ENCODE measurements at regions not wholly inside any gene's neighbourhood (a gene's known extent, or its start where the extent isn't known, plus 50 kb on each side); places are given as distances from the start of the nearest gene placed in this dataset.

DNA sequence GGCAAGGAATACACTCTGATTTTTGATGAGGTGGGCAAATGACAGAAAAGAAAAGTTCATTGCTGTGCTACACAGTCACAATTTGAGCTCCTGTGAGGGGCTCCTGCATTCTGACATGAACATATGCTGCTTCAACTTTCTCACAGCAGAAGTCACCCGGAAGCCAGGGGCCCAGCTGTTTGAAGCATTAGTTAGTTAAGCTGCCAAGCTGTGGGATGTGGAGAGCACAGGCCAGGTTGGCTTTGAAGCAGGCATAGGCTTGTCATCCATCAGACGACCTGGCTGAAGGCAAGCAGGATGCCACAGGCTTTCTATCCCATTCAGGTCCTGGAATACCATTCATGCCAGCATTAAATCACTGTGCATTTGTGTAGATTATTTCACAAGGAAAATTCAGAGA lies 63.1 kb downstream of the MTNR1B start:
- H3K4me1 ChIP-seq: no peaks in the 10 kb centered on the region
- no peaks in the 10 kb centered on the region for H3K27me3 ChIP-seq
- no peaks in the 10 kb centered on the region for H3K36me3 ChIP-seq
- H3K4me3 ChIP-seq: no peak overlapping the region
- H3K27ac ChIP-seq: no peak overlapping the region
- TF ChIP-seq POLR2AphosphoS5 (IDR thresholded peaks at IDR 0.05): no peak
- TF ChIP-seq POLR2A (IDR thresholded peaks at IDR 0.05): no peak
- H3K9me3 ChIP-seq: no peaks in the 10 kb centered on the region
- WGBS, 2 donors (ENCODE audit: low coverage in 1 of 2): 33% methylated on average over 2 of the region's 2 CpGs; no CpG with 5 or more reads in 1 of the 2 donors
- no peak for ATAC-seq

- WGBS, 2 donors (ENCODE audit: low coverage in 1 of 2): 100% methylated on average over 1 of the region's 1 CpG; no CpG with 5 or more reads in 1 of the 2 donors
- TF ChIP-seq POLR2A (IDR thresholded peaks at IDR 0.05) (no peak), EP300 (IDR thresholded peaks at IDR 0.05) (no peak), POLR2AphosphoS5 (IDR thresholded peaks at IDR 0.05) (no peak)
- TF ChIP-seq, protein P1, sequence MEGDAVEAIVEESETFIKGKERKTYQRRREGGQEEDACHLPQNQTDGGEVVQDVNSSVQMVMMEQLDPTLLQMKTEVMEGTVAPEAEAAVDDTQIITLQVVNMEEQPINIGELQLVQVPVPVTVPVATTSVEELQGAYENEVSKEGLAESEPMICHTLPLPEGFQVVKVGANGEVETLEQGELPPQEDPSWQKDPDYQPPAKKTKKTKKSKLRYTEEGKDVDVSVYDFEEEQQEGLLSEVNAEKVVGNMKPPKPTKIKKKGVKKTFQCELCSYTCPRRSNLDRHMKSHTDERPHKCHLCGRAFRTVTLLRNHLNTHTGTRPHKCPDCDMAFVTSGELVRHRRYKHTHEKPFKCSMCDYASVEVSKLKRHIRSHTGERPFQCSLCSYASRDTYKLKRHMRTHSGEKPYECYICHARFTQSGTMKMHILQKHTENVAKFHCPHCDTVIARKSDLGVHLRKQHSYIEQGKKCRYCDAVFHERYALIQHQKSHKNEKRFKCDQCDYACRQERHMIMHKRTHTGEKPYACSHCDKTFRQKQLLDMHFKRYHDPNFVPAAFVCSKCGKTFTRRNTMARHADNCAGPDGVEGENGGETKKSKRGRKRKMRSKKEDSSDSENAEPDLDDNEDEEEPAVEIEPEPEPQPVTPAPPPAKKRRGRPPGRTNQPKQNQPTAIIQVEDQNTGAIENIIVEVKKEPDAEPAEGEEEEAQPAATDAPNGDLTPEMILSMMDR (IDR thresholded peaks at IDR 0.05): no peak
- no peaks in the 10 kb centered on the region for H3K4me1 ChIP-seq
Observed at GRCh38 chr11:93033093-93033492, 63.6 kb downstream of the MTNR1B start.

DNA sequence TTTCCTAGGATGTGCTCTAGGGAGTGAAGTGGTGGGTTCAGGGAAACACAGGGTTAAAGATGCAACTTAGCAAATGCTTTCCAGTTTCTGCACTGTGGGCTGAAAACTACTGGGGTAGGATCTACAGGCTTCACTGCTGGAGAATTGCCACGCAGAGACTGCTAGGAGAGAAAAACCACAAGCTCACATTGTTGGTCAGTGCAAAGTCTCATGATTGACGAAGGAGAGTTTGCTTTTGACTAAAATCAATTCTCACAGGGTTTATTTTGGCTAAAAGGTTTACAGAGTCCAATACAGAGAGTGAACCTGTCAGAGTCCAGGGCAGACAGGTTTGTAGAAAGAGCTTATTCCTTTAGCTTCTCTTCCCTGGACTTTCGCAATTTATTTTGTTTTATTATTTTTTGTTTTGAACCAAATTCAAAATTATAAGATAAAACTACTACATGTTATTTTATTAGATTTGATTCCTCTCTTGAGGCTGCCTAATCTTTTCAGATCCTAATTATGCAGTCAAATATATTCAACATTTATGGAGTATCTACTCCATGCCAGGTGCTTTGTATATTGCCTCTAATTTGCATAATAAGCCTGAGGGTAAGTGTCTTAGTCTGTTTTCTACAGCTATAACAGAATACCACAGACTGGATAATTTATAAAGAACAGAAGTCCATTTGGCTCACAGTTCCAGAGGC lies 64.7 kb downstream of the MTNR1B start:
- H3K9me3 ChIP-seq: no peaks in the 10 kb centered on the region
- ATAC-seq: no peak
- no peaks in the 10 kb centered on the region for H3K36me3 ChIP-seq
- no peaks in the 10 kb centered on the region for H3K27me3 ChIP-seq
- no peak overlapping the region for H3K4me3 ChIP-seq
- 33 to 67% methylated on average over 3 of the region's 3 CpGs for WGBS, 2 donors (ENCODE audit: low coverage in 1 of 2)
- no peak overlapping the region for H3K27ac ChIP-seq
- H3K4me1 ChIP-seq: no peaks in the 10 kb centered on the region
- TF ChIP-seq, protein P1 (IDR thresholded peaks at IDR 0.05): no peak
- TF ChIP-seq POLR2A (IDR thresholded peaks at IDR 0.05): no peak
- no peak for TF ChIP-seq POLR2AphosphoS5 (IDR thresholded peaks at IDR 0.05)
- TF ChIP-seq EP300 (IDR thresholded peaks at IDR 0.05): no peak

More at GRCh38 chr11:93033093-93033492, 63.6 kb downstream of the MTNR1B start:
- Histone ChIP-seq H3K27me3 (no peaks in the 10 kb centered on the region), H3K9me3 (no peaks in the 10 kb centered on the region), H3K4me3 (no peak overlapping the region), H3K27ac (no peak overlapping the region), H3K36me3 (no peaks in the 10 kb centered on the region)
- ATAC-seq: no peak

GRCh38 chr11:93034723-93035039 lies 65.2 kb downstream of the MTNR1B start:
- Histone ChIP-seq H3K36me3 (no peaks in the 10 kb centered on the region), H3K4me1 (no peaks in the 10 kb centered on the region), H3K27me3 (no peaks in the 10 kb centered on the region), H3K4me3 (no peak overlapping the region), H3K27ac (no peak overlapping the region), H3K9me3 (no peaks in the 10 kb centered on the region)
- no peak for ATAC-seq
- 60% methylated on average over 1 of the region's 1 CpG; no CpG with 5 or more reads in 1 of the 2 donors for WGBS, 2 donors (ENCODE audit: low coverage in 1 of 2)
- TF ChIP-seq EP300 (IDR thresholded peaks at IDR 0.05) (no peak), POLR2AphosphoS5 (IDR thresholded peaks at IDR 0.05) (no peak)
- TF ChIP-seq, protein P1 (IDR thresholded peaks at IDR 0.05): no peak

- Histone ChIP-seq H3K4me3 (no peak overlapping the region), H3K27ac (no peak overlapping the region)
- WGBS, 2 donors (ENCODE audit: low coverage in 1 of 2): 57 to 68% methylated on average over 2 of the region's 2 CpGs
Observed at GRCh38 chr11:93038521-93038920, 69.1 kb downstream of the MTNR1B start.

More at GRCh38 chr11:93038521-93038920, 69.1 kb downstream of the MTNR1B start:
- ATAC-seq: no peak
- Histone ChIP-seq H3K27me3 (no peaks in the 10 kb centered on the region), H3K36me3 (no peaks in the 10 kb centered on the region), H3K4me1 (no peaks in the 10 kb centered on the region), H3K9me3 (peaks cover 0 to 14% (median 0%) of the 10 kb centered on the region in 3 donors)
- no peak for TF ChIP-seq EP300 (IDR thresholded peaks at IDR 0.05)
- TF ChIP-seq, protein P1 (IDR thresholded peaks at IDR 0.05): no peak
- no peak for TF ChIP-seq POLR2A (IDR thresholded peaks at IDR 0.05)
- TF ChIP-seq POLR2AphosphoS5 (IDR thresholded peaks at IDR 0.05): no peak

All from gastroesophageal sphincter (tissue), 4 donors.